GM12878 (cell line): ENCODE measurements at regions not wholly inside any gene's neighbourhood (a gene's known extent, or its start where the extent isn't known, plus 50 kb on each side); places are given as distances from the start of the nearest gene placed in this dataset.

ENCODE experiments used
- ATAC-seq: fragments of 200-7000 bp; cut with Tn5 transposase; 3 replicates; pipeline ENCODE4 v1.9.1; 2020; ENCODE audit warnings: mild to moderate bottlenecking, moderate library complexity
- BruUV-seq: library from RNA; stranded (reverse); fragments of 400-500 nt; replicated peaks from 2 replicates; lab custom pipeline; 2021; lab: Mats Ljungman, UMichigan
- CTCF ChIA-PET: fragments of 300-600 bp; sonication (Branson Sonifier 250); formaldehyde crosslinking; extraction: SDS; loops from one replicate; lab custom pipeline; 2021; ENCODE audit warnings: inconsistent platforms; lab: Yijun Ruan, JAX
- POLR2A ChIA-PET: fragments of 350-600 bp; formaldehyde crosslinking; extraction: SDS; loops from one replicate; lab custom pipeline; 2021; ENCODE audit warnings: inconsistent platforms; lab: Charles Lee
- RAD21 ChIA-PET: fragments of 300-600 bp; sonication (Branson Sonifier 250); formaldehyde crosslinking; loops from one replicate; lab custom pipeline; 2023; ENCODE audit warnings: antibody characterized with exemption; ENCODE audit not compliant: unreplicated experiment; lab: Charles Lee
- SMC1A ChIA-PET: fragments of 300-600 bp; sonication (Branson Sonifier 250); formaldehyde crosslinking; loops from one replicate; lab custom pipeline; 2023; ENCODE audit not compliant: unreplicated experiment, uncharacterized antibody; lab: Charles Lee
- DNase-seq: peaks from one replicate; pipeline ENCODE4 v3.0.0-alpha.2; 2011; ENCODE audit warnings: low read depth, low spot score
- FAIRE-seq: peaks from 3 replicates; lab custom pipeline; 2011; peaks lifted over from hg19 to GRCh38; lab: Jason Lieb, UNC
- H2AFZ ChIP-seq: 2 replicates; pipeline ENCODE4 v1.6.0; 2011; ENCODE audit warnings: low read depth, low read length, control low read depth; ENCODE audit not compliant: control insufficient read depth
- H3K27ac ChIP-seq: 2 replicates; pipeline ENCODE4 v1.5.1; 2011; ENCODE audit warnings: control low read depth; ENCODE audit not compliant: control insufficient read depth, insufficient read depth
- H3K27me3 ChIP-seq, 2 experiments: replicated peaks in 1 of 2; 2 replicates each; pipeline versions ENCODE4 v1.6.0 to v1.6.1; 2011; ENCODE audit warnings: low read length in 1 of 2; ENCODE audit not compliant: control insufficient read depth in 2 of 2, insufficient read depth in 2 of 2
- H3K36me3 ChIP-seq, 2 experiments: 2 replicates each; pipeline ENCODE4 v1.5.1; 2011; ENCODE audit warnings: low read length in 1 of 2; ENCODE audit not compliant: control insufficient read depth in 2 of 2, insufficient read depth in 2 of 2
- H3K4me1 ChIP-seq: 2 replicates; pipeline ENCODE4 v1.6.1; 2011; ENCODE audit warnings: mild to moderate bottlenecking, low read length, moderate library complexity, mixed read lengths; ENCODE audit not compliant: control insufficient read depth, insufficient read depth
- H3K4me2 ChIP-seq: 2 replicates; pipeline ENCODE4 v1.6.0; 2011; ENCODE audit warnings: control low read depth; ENCODE audit not compliant: control insufficient read depth, insufficient read depth
- H3K4me3 ChIP-seq: fragments of 200-600 bp; sonication (generic); 2 replicates; pipeline ENCODE4 v1.5.1; 2016
- H3K79me2 ChIP-seq: 2 replicates; pipeline ENCODE4 v1.6.0; 2011; ENCODE audit warnings: low read length; ENCODE audit not compliant: control insufficient read depth, insufficient read depth
- H3K9ac ChIP-seq: 2 replicates; pipeline ENCODE4 v1.8.0; 2011; ENCODE audit warnings: low read length, control low read depth, mixed read lengths; ENCODE audit not compliant: control insufficient read depth, insufficient read depth
- H3K9me3 ChIP-seq: replicated peaks from 3 replicates; pipeline ENCODE4 v1.5.1; 2011; ENCODE audit warnings: mild to moderate bottlenecking, low read length; ENCODE audit not compliant: control insufficient read depth, insufficient read depth
- H4K20me1 ChIP-seq: 2 replicates; pipeline ENCODE4 v1.6.0; 2011; ENCODE audit not compliant: control insufficient read depth, insufficient read depth
- ASH2L ChIP-seq: fragments of 300-600, 200-600 bp; sonication (generic); IDR thresholded peaks from 2 replicates; pipeline ENCODE4 v1.6.1; 2017; ENCODE audit warnings: low read depth, mild to moderate bottlenecking, borderline replicate concordance
- CEBPB ChIP-seq, 2 experiments: fragments of 150-350 bp in 1 of 2; IDR thresholded peaks; 2 replicates each; pipeline ENCODE4 v1.6.1; 2012 to 2014; ENCODE audit warnings: low read depth in 2 of 2, low read length in 2 of 2, borderline replicate concordance in 1 of 2, inconsistent platforms in 1 of 2
- CHD1 ChIP-seq: IDR thresholded peaks from 2 replicates; pipeline ENCODE4 v1.6.1; 2012; ENCODE audit warnings: low read depth, low read length, improper control_type of control experiment
- CHD2 ChIP-seq: IDR thresholded peaks from 2 replicates; pipeline ENCODE4 v1.6.1; 2011; ENCODE audit warnings: low read depth, low read length, improper control_type of control experiment, borderline replicate concordance
- ETV6 ChIP-seq, 2 experiments: fragments of 450-650 bp in 1 of 2; IDR thresholded peaks in 1 of 2; conservative IDR thresholded peaks in 1 of 2; 2 replicates each; pipeline ENCODE4 v1.6.1; 2014; ENCODE audit warnings: antibody characterized with exemption in 1 of 2, borderline replicate concordance in 1 of 2, low read depth in 1 of 2, mild to moderate bottlenecking in 1 of 2, moderate library complexity in 1 of 2
- GABPA ChIP-seq: IDR thresholded peaks from 2 replicates; pipeline ENCODE4 v1.6.1; 2014; ENCODE audit warnings: antibody characterized with exemption, low read depth, mild to moderate bottlenecking, inconsistent platforms
- HCFC1 ChIP-seq: fragments of 150-350 bp; IDR thresholded peaks from 2 replicates; pipeline ENCODE4 v1.6.1; 2014; ENCODE audit warnings: low read length
- NFXL1 ChIP-seq: fragments of 450-650 bp; IDR thresholded peaks from 2 replicates; pipeline ENCODE4 v1.6.1; 2017; ENCODE audit warnings: antibody characterized with exemption, mild to moderate bottlenecking, borderline replicate concordance
- NFYB ChIP-seq: IDR thresholded peaks from 2 replicates; pipeline ENCODE4 v1.6.1; 2011; ENCODE audit warnings: low read depth, mild to moderate bottlenecking, low read length, improper control_type of control experiment, moderate library complexity; ENCODE audit not compliant: insufficient read depth
- POLR2AphosphoS5 ChIP-seq: IDR thresholded peaks from 2 replicates; pipeline ENCODE4 v1.6.1; 2011; ENCODE audit warnings: mild to moderate bottlenecking, low read length, inconsistent platforms
- RB1 ChIP-seq: fragments of 450-650 bp; formaldehyde crosslinking; IDR thresholded peaks from 2 replicates; pipeline ENCODE4 v1.6.1; 2017; ENCODE audit warnings: mild to moderate bottlenecking, borderline replicate concordance
- RELB ChIP-seq: fragments of 450-650 bp; IDR thresholded peaks from 2 replicates; pipeline ENCODE4 v1.6.1; 2017; ENCODE audit warnings: low read depth, mild to moderate bottlenecking, moderate library complexity
- SPI1 ChIP-seq: IDR thresholded peaks from 2 replicates; pipeline ENCODE4 v1.6.1; 2011; ENCODE audit warnings: low read depth, mild to moderate bottlenecking, low read length, moderate library complexity, borderline replicate concordance; ENCODE audit not compliant: insufficient read depth
- SUPT20H ChIP-seq: IDR thresholded peaks from 2 replicates; pipeline ENCODE4 v1.6.1; 2011; ENCODE audit warnings: low read depth, mild to moderate bottlenecking, low read length, moderate library complexity, borderline replicate concordance; ENCODE audit not compliant: control insufficient read depth
- TAF1 ChIP-seq: IDR thresholded peaks from 2 replicates; pipeline ENCODE4 v1.6.1; 2011; ENCODE audit warnings: mild to moderate bottlenecking, low read depth, low read length, borderline replicate concordance
- ZSCAN29 ChIP-seq: fragments of 450-650 bp; IDR thresholded peaks from 2 replicates; pipeline ENCODE4 v1.6.1; 2017; ENCODE audit warnings: mild to moderate bottlenecking, moderate library complexity
- WGBS: methylation state at CpG from one replicate; pipeline ENCODE4 v1.1.6; 2016; ENCODE audit warnings: low lambda C conversion rate; ENCODE audit not compliant: insufficient replicate concordance, insufficient coverage; ENCODE audit errors: missing lambda C conversion rate; 5-methylcytosine and 5-hydroxymethylcytosine counted together
- in situ Hi-C: fragments of 300-500 bp; cut with MboI; formaldehyde crosslinking; loops from 9 replicates; pipeline ENCODE4 v1.14.3; 2018; ENCODE audit warnings: mixed read lengths
- intact Hi-C: fragments of 100-400 bp; cut with micrococcal nuclease; formaldehyde crosslinking; loops from one replicate; pipeline ENCODE4 v1.14.2; 2022; ENCODE audit not compliant: unreplicated experiment

- Histone ChIP-seq H3K4me3 (no peak overlapping the region), H3K4me1 (no peaks in the 10 kb centered on the region), H2AFZ (no peak overlapping the region), H3K27ac (no peak overlapping the region), H3K9ac (no peak overlapping the region), H3K9me3 (no peaks in the 10 kb centered on the region), H4K20me1 (no peaks in the 10 kb centered on the region), H3K4me2 (no peak overlapping the region), H3K79me2 (no peaks in the 10 kb centered on the region), H3K27me3 (no peaks in the 10 kb centered on the region), H3K36me3 (no peaks in the 10 kb centered on the region)
- SMC1A ChIA-PET = no interaction called here
- WGBS = 0% methylated on average over 4 of the region's 4 CpGs
- CTCF ChIA-PET = no interaction called here
- RAD21 ChIA-PET = no interaction called here
- FAIRE-seq (no peak), ATAC-seq (peak; percentile 43), DNase-seq (no peak)
- BruUV-seq = no TSS peak
- TF ChIP-seq SPI1 (peak; percentile 65), ZSCAN29 (no peak), CEBPB (IDR thresholded peaks at IDR 0.05; ENCODE audit: borderline replicate concordance in 1 of 2, low read depth in 2 of 2, low read length in 2 of 2) (no peak), HCFC1 (no peak)
- intact Hi-C loops (no loop called here), in situ Hi-C loops (no loop called here)
- POLR2A ChIA-PET = no interaction called here
Observed at GRCh38 chrX:42720209-42720608, 57.8 kb downstream of the PPP1R2C start.

- no peaks in the 10 kb centered on the region for H3K27me3 ChIP-seq
- H2AFZ ChIP-seq = no peak overlapping the region
- in situ Hi-C loops = no loop called here
- POLR2A ChIA-PET = no interaction called here
- no peak overlapping the region for H3K4me2 ChIP-seq
- H4K20me1 ChIP-seq = no peaks in the 10 kb centered on the region
- WGBS = 53% methylated on average over 8 of the region's 8 CpGs
- RAD21 ChIA-PET = no interaction called here
- SMC1A ChIA-PET = interaction anchor here (0.7 kb wide), 1 partner anchor 268 kb away, joined by 3 read pairs; no protein-coding TSS in a partner anchor
- FAIRE-seq (no peak), ATAC-seq (no peak), DNase-seq (no peak)
- H3K4me1 ChIP-seq = no peaks in the 10 kb centered on the region
- intact Hi-C loops = no loop called here
- H3K9ac ChIP-seq = no peak overlapping the region
- H3K27ac ChIP-seq = no peak overlapping the region
- no TSS peak for BruUV-seq
- H3K79me2 ChIP-seq = no peaks in the 10 kb centered on the region
- no peak overlapping the region for H3K4me3 ChIP-seq
- H3K9me3 ChIP-seq = no peaks in the 10 kb centered on the region
- CTCF ChIA-PET = interaction anchor here (0.6 to 1.1 kb wide), 2 partner anchors 405 to 619 kb away, joined by 3 to 4 read pairs; no protein-coding TSS in a partner anchor
- H3K36me3 ChIP-seq = no peaks in the 10 kb centered on the region
- TF ChIP-seq RB1 (no peak), ETV6 (conservative IDR thresholded peaks at IDR 0.05 in 1 of 2, IDR thresholded peaks at IDR 0.05 in 1 of 2; ENCODE audit: borderline replicate concordance in 1 of 2, low read depth in 1 of 2) (no peak), POLR2AphosphoS5 (no peak), NFXL1 (no peak), RELB (no peak), CHD2 (no peak), NFYB (no peak), GABPA (no peak), CHD1 (no peak), SUPT20H (no peak), TAF1 (no peak), ASH2L (no peak)
Observed at GRCh38 chrX:42715701-42716262, 62.2 kb downstream of the PPP1R2C start.
